Tongue (tissue), 1 donor: ENCODE measurements at regions not wholly inside any gene's neighbourhood (a gene's known extent, or its start where the extent isn't known, plus 50 kb on each side); places are given as distances from the start of the nearest gene placed in this dataset.
"Not testable (repeated sequence)": the region's sequence is repeated elsewhere in the genome, so short reads cannot be mapped to it uniquely, and the experiment has no call there.

Experiments
- DNase-seq: peaks from one replicate; pipeline ENCODE4 v3.0.0-alpha.2; 2015

- DNase-seq: no peak
Observed at GRCh38 chr16:13809765-13810164, 110.2 kb upstream of the ERCC4 start.

- no peak for DNase-seq
Observed at GRCh38 chr16:13811834-13812233, 108.1 kb upstream of the ERCC4 start.

GRCh38 chr16:13816701-13817100, 103.3 kb upstream of the ERCC4 start:
- no peak for DNase-seq

GRCh38 chr16:13823501-13823900, 96.5 kb upstream of the ERCC4 start:
- no peak for DNase-seq

GRCh38 chr16:13829697-13830299, 90.2 kb upstream of the ERCC4 start:
- peak; percentile 78 for DNase-seq

- no peak for DNase-seq
Observed at GRCh38 chr16:13833515-13833914, 86.4 kb upstream of the ERCC4 start.

GRCh38 chr16:13835387-13835786, 84.6 kb upstream of the ERCC4 start:
- DNase-seq: no peak

GRCh38 chr16:13835935-13836730, 83.8 kb upstream of the ERCC4 start:
- no peak for DNase-seq

- DNase-seq: no peak
Observed at GRCh38 chr16:13838401-13839190, 81.4 kb upstream of the ERCC4 start.

- DNase-seq: no peak
Observed at GRCh38 chr16:13839577-13839976, 80.4 kb upstream of the ERCC4 start.

- no peak for DNase-seq
Observed at GRCh38 chr16:13845232-13845631, 74.7 kb upstream of the ERCC4 start.

GRCh38 chr16:13848795-13849194, 71.2 kb upstream of the ERCC4 start:
- no peak for DNase-seq

- DNase-seq: not testable (repeated sequence)
Observed at GRCh38 chr16:13850173-13850572, 69.8 kb upstream of the ERCC4 start.

GRCh38 chr16:13852827-13853226, 67.1 kb upstream of the ERCC4 start:
- no peak for DNase-seq

- DNase-seq: no peak
Observed at GRCh38 chr16:13856398-13856797, 63.6 kb upstream of the ERCC4 start.

GRCh38 chr16:13856811-13857511, 63.0 kb upstream of the ERCC4 start:
- DNase-seq: no peak

- no peak for DNase-seq
Observed at GRCh38 chr16:13858873-13859580, 60.9 kb upstream of the ERCC4 start.

- DNase-seq: no peak
Observed at GRCh38 chr16:13863075-13863765, 56.7 kb upstream of the ERCC4 start.

- DNase-seq: no peak
Observed at GRCh38 chr16:13864689-13865088, 55.3 kb upstream of the ERCC4 start.

- peak; percentile 65 for DNase-seq
Observed at GRCh38 chr16:13866073-13866472, 53.9 kb upstream of the ERCC4 start.
